ENCODE measurements at regions not wholly inside any gene's neighbourhood (a gene's known extent, or its start where the extent isn't known, plus 50 kb on each side); places are given as distances from the start of the nearest gene placed in this dataset.

DNA sequence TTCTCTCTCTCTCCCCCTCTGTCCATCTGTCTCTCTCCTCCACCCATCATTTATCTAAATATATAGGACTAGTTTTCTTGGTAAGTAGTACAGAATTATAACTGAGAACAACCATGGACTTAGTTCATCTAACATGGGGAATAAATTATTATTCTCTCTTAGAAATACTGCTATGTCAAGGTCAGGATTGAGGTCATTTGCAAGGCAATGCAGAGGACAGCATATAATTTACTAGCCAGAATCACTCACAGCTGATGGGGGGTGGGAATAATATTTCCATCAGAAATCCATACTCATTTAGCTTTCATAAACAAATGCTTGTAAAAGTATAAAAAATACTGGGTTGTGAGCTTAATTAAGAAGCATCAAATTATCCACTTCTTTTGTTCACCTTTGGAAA is 553.9 kb upstream of the POU3F2 start:
- no peak for TF ChIP-seq TOX (CRISPR knock-in tag; IDR thresholded peaks at IDR 0.05; ENCODE audit: borderline replicate concordance)
- no peak for TF ChIP-seq ZNF8 (CRISPR knock-in tag; IDR thresholded peaks at IDR 0.05)
- no peak for TF ChIP-seq TCF4 (CRISPR knock-in tag; IDR thresholded peaks at IDR 0.05; ENCODE audit: borderline replicate concordance)
- no peak for TF ChIP-seq GLIS3 (CRISPR knock-in tag; IDR thresholded peaks at IDR 0.05)
- TF ChIP-seq SNAI2 (CRISPR knock-in tag; IDR thresholded peaks at IDR 0.05), result no peak
- TF ChIP-seq BACH2 (CRISPR knock-in tag; IDR thresholded peaks at IDR 0.05; ENCODE audit: borderline replicate concordance), result no peak
- no peak for TF ChIP-seq ZNF70 (CRISPR knock-in tag; IDR thresholded peaks at IDR 0.05)
- TF ChIP-seq, protein P1, sequence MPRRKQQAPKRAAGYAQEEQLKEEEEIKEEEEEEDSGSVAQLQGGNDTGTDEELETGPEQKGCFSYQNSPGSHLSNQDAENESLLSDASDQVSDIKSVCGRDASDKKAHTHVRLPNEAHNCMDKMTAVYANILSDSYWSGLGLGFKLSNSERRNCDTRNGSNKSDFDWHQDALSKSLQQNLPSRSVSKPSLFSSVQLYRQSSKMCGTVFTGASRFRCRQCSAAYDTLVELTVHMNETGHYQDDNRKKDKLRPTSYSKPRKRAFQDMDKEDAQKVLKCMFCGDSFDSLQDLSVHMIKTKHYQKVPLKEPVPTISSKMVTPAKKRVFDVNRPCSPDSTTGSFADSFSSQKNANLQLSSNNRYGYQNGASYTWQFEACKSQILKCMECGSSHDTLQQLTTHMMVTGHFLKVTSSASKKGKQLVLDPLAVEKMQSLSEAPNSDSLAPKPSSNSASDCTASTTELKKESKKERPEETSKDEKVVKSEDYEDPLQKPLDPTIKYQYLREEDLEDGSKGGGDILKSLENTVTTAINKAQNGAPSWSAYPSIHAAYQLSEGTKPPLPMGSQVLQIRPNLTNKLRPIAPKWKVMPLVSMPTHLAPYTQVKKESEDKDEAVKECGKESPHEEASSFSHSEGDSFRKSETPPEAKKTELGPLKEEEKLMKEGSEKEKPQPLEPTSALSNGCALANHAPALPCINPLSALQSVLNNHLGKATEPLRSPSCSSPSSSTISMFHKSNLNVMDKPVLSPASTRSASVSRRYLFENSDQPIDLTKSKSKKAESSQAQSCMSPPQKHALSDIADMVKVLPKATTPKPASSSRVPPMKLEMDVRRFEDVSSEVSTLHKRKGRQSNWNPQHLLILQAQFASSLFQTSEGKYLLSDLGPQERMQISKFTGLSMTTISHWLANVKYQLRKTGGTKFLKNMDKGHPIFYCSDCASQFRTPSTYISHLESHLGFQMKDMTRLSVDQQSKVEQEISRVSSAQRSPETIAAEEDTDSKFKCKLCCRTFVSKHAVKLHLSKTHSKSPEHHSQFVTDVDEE (CRISPR knock-in tag; IDR thresholded peaks at IDR 0.05), result no peak
- no peak for TF ChIP-seq ZFP30 (CRISPR knock-in tag; IDR thresholded peaks at IDR 0.05)
- no peak for ATAC-seq

DNA sequence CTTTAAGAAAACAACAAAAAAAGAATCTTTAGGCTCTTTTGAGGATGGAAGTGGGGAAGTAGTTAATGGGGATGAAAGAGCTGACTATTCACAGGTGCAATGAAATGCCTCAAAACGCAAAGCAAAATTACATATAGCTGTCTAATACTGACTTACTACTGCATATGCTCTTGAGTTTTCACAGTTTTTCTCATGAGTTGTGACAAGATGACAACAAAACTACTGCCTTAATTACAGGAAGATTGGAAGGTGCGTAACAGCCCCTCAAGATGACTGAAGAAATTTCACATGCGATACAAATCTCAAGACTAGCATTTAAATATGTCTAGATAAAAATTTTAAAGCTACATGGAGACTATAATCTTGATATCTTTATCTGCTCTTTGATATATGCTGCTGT is 547.8 kb upstream of the POU3F2 start:
- TF ChIP-seq ZNF8 (CRISPR knock-in tag; IDR thresholded peaks at IDR 0.05) (no peak), TOX (CRISPR knock-in tag; IDR thresholded peaks at IDR 0.05; ENCODE audit: borderline replicate concordance) (no peak), ISL1 (CRISPR knock-in tag; IDR thresholded peaks at IDR 0.05) (no peak), CSDC2 (CRISPR knock-in tag; IDR thresholded peaks at IDR 0.05) (no peak), ESRRG (CRISPR knock-in tag; IDR thresholded peaks at IDR 0.05) (no peak), ZNF565 (CRISPR knock-in tag; conservative IDR thresholded peaks at IDR 0.05; ENCODE audit: low read depth) (no peak), ZFP3 (CRISPR knock-in tag; IDR thresholded peaks at IDR 0.05) (no peak), SNAI2 (CRISPR knock-in tag; IDR thresholded peaks at IDR 0.05) (no peak), PPARA (CRISPR knock-in tag; IDR thresholded peaks at IDR 0.05; ENCODE audit: borderline replicate concordance) (no peak)
- TF ChIP-seq, protein P2, sequence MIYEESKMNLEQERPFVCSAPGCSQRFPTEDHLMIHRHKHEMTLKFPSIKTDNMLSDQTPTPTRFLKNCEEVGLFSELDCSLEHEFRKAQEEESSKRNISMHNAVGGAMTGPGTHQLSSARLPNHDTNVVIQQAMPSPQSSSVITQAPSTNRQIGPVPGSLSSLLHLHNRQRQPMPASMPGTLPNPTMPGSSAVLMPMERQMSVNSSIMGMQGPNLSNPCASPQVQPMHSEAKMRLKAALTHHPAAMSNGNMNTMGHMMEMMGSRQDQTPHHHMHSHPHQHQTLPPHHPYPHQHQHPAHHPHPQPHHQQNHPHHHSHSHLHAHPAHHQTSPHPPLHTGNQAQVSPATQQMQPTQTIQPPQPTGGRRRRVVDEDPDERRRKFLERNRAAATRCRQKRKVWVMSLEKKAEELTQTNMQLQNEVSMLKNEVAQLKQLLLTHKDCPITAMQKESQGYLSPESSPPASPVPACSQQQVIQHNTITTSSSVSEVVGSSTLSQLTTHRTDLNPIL (CRISPR knock-in tag; IDR thresholded peaks at IDR 0.05; ENCODE audit: low read depth), result no peak
- TF ChIP-seq, protein P3, sequence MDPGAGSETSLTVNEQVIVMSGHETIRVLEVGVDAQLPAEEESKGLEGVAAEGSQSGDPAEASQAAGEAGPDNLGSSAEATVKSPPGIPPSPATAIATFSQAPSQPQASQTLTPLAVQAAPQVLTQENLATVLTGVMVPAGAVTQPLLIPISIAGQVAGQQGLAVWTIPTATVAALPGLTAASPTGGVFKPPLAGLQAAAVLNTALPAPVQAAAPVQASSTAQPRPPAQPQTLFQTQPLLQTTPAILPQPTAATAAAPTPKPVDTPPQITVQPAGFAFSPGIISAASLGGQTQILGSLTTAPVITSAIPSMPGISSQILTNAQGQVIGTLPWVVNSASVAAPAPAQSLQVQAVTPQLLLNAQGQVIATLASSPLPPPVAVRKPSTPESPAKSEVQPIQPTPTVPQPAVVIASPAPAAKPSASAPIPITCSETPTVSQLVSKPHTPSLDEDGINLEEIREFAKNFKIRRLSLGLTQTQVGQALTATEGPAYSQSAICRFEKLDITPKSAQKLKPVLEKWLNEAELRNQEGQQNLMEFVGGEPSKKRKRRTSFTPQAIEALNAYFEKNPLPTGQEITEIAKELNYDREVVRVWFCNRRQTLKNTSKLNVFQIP (CRISPR knock-in tag; IDR thresholded peaks at IDR 0.05; ENCODE audit: borderline replicate concordance, low read depth), result no peak
- TF ChIP-seq, protein P4, sequence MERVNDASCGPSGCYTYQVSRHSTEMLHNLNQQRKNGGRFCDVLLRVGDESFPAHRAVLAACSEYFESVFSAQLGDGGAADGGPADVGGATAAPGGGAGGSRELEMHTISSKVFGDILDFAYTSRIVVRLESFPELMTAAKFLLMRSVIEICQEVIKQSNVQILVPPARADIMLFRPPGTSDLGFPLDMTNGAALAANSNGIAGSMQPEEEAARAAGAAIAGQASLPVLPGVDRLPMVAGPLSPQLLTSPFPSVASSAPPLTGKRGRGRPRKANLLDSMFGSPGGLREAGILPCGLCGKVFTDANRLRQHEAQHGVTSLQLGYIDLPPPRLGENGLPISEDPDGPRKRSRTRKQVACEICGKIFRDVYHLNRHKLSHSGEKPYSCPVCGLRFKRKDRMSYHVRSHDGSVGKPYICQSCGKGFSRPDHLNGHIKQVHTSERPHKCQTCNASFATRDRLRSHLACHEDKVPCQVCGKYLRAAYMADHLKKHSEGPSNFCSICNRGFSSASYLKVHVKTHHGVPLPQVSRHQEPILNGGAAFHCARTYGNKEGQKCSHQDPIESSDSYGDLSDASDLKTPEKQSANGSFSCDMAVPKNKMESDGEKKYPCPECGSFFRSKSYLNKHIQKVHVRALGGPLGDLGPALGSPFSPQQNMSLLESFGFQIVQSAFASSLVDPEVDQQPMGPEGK (CRISPR knock-in tag; IDR thresholded peaks at IDR 0.05; ENCODE audit: borderline replicate concordance), result no peak
- no peak for ATAC-seq

DNA sequence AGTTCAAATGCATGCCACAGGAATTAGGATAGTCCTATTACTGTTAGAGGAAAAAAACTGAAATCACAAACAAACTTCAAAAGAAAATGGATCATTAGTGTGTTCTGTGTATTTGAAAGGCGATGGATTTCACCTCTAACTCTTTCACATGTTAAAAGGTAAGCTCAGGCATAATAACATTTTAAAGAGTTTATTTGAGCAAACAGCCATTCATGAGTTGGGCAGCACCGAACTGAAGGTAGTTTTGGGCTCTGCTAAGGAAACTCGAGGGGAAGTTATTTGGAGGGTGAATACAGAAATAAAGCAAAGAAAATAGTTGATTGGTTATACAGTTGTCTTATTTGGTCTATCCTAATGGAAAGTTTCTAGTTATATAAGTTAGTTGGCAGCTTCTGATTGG is 546.5 kb upstream of the POU3F2 start:
- ATAC-seq, result no peak
- TF ChIP-seq, protein P2 (CRISPR knock-in tag; IDR thresholded peaks at IDR 0.05; ENCODE audit: low read depth), result no peak
- no peak for TF ChIP-seq ARNTL (CRISPR knock-in tag; IDR thresholded peaks at IDR 0.05; ENCODE audit: borderline replicate concordance, low read depth)
- no peak for TF ChIP-seq PPARA (CRISPR knock-in tag; IDR thresholded peaks at IDR 0.05; ENCODE audit: borderline replicate concordance)
- TF ChIP-seq, protein P1 (CRISPR knock-in tag; IDR thresholded peaks at IDR 0.05), result no peak
- TF ChIP-seq ESRRG (CRISPR knock-in tag; IDR thresholded peaks at IDR 0.05), result no peak
- TF ChIP-seq, protein P4 (CRISPR knock-in tag; IDR thresholded peaks at IDR 0.05; ENCODE audit: borderline replicate concordance), result no peak
- no peak for TF ChIP-seq TCF4 (CRISPR knock-in tag; IDR thresholded peaks at IDR 0.05; ENCODE audit: borderline replicate concordance)
- TF ChIP-seq, protein P3 (CRISPR knock-in tag; IDR thresholded peaks at IDR 0.05; ENCODE audit: borderline replicate concordance, low read depth), result no peak
- no peak for TF ChIP-seq BACH2 (CRISPR knock-in tag; IDR thresholded peaks at IDR 0.05; ENCODE audit: borderline replicate concordance)
- TF ChIP-seq GLIS3 (CRISPR knock-in tag; IDR thresholded peaks at IDR 0.05), result no peak
- TF ChIP-seq ZFP30 (CRISPR knock-in tag; IDR thresholded peaks at IDR 0.05), result no peak
- no peak for TF ChIP-seq ZNF565 (CRISPR knock-in tag; conservative IDR thresholded peaks at IDR 0.05; ENCODE audit: low read depth)
- TF ChIP-seq TOX (CRISPR knock-in tag; IDR thresholded peaks at IDR 0.05; ENCODE audit: borderline replicate concordance), result no peak

All from SK-N-SH treated with all-trans-retinoic acid at 6 μM for 48 hours (cell line).